ENCODE measurements at regions not wholly inside any gene's neighbourhood (a gene's known extent, or its start where the extent isn't known, plus 50 kb on each side); places are given as distances from the start of the nearest gene placed in this dataset.

DNA sequence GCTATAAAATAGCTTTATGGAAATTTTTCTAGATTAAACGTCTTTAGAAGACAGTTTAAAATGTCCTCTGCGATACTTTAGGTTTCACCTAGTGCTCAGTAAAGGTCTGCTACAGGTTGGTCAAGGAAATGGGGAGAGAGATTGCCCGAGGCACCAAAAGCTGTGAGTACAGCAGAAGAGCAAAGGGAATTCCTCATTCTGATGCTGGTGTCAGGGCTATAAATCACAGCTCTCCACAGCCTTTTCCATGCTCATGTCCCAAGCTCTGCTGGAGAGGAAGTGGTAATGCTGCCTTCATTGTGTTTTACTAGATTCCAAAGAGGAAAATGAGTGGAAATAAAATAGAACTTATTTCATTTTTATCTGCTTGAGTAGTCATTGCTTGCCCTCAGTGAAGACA lies 2060.4 kb downstream of the ARAP2 start:
- TF ChIP-seq, protein P1, sequence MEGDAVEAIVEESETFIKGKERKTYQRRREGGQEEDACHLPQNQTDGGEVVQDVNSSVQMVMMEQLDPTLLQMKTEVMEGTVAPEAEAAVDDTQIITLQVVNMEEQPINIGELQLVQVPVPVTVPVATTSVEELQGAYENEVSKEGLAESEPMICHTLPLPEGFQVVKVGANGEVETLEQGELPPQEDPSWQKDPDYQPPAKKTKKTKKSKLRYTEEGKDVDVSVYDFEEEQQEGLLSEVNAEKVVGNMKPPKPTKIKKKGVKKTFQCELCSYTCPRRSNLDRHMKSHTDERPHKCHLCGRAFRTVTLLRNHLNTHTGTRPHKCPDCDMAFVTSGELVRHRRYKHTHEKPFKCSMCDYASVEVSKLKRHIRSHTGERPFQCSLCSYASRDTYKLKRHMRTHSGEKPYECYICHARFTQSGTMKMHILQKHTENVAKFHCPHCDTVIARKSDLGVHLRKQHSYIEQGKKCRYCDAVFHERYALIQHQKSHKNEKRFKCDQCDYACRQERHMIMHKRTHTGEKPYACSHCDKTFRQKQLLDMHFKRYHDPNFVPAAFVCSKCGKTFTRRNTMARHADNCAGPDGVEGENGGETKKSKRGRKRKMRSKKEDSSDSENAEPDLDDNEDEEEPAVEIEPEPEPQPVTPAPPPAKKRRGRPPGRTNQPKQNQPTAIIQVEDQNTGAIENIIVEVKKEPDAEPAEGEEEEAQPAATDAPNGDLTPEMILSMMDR (IDR thresholded peaks at IDR 0.05) = no peak
- DNase-seq (ENCODE audit: extremely low spot score, unreplicated experiment) = no peak
- no peak overlapping the region for H3K27ac Mint-ChIP-seq (ENCODE audit: unreplicated experiment)
- peaks cover 17% of the 10 kb centered on the region for H3K9me3 Mint-ChIP-seq (ENCODE audit: unreplicated experiment)
- no peak overlapping the region for H3K4me3 Mint-ChIP-seq (ENCODE audit: unreplicated experiment)
- no peaks in the 10 kb centered on the region for H3K36me3 Mint-ChIP-seq (ENCODE audit: unreplicated experiment)
- no peaks in the 10 kb centered on the region for H3K27me3 Mint-ChIP-seq (ENCODE audit: unreplicated experiment)
- peaks cover 16% of the 10 kb centered on the region for H3K4me1 Mint-ChIP-seq (ENCODE audit: unreplicated experiment)

DNA sequence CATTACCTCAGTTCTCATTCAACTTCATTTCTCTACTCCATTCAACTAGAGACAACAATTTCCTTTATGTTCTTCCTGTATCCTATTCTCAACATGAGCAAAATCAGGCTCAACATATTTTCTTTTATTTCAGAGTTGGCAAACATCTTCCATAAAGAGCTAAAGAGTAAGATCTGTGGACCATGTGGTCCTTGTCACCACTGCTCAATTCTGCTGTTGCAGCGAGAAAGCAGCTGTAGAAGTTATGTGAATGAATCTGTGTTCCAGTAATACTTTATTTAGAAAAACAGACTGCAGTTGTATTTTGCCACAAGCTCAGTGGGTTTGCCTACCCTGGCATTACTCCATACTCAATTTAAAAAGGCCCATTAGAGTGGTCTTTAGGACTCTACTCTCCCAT lies 2057.3 kb downstream of the ARAP2 start:
- DNase-seq (ENCODE audit: extremely low spot score, unreplicated experiment) = no peak

DNA sequence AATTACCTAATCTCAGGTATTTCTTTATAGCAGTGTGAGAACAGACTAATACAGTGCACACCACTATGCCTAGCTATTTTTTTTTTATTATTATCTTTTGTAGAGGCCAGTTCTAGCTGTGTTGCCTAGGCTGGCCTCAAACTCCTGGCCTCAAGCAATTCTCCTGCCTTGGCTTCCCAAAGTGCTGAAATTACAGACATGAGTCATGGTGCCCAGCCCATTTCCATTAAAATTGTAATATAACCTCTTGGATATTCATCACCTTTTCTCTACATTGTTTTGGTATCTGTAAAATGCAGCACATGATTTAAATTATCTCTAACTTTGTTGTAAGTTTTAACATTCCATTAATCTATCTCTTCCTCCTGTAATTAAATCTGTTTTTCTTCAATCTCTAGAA lies 2052.9 kb downstream of the ARAP2 start:
- H3K27me3 Mint-ChIP-seq (ENCODE audit: unreplicated experiment) = no peaks in the 10 kb centered on the region
- H3K9me3 Mint-ChIP-seq (ENCODE audit: unreplicated experiment) = peaks cover 5% of the 10 kb centered on the region
- no peak overlapping the region for H3K27ac Mint-ChIP-seq (ENCODE audit: unreplicated experiment)
- no peak for DNase-seq (ENCODE audit: extremely low spot score, unreplicated experiment)
- H3K4me3 Mint-ChIP-seq (ENCODE audit: unreplicated experiment) = no peak overlapping the region
- H3K36me3 Mint-ChIP-seq (ENCODE audit: unreplicated experiment) = no peaks in the 10 kb centered on the region
- peaks cover 22% of the 10 kb centered on the region for H3K4me1 Mint-ChIP-seq (ENCODE audit: unreplicated experiment)
- TF ChIP-seq, protein P1 (IDR thresholded peaks at IDR 0.05) = no peak

More for the DNA sequence above, 2057.3 kb downstream of the ARAP2 start:
- TF ChIP-seq, protein P1 (IDR thresholded peaks at IDR 0.05) = no peak
- Mint-ChIP-seq H3K4me3 (ENCODE audit: unreplicated experiment) (no peak overlapping the region), H3K36me3 (ENCODE audit: unreplicated experiment) (no peaks in the 10 kb centered on the region), H3K27me3 (ENCODE audit: unreplicated experiment) (no peaks in the 10 kb centered on the region), H3K9me3 (ENCODE audit: unreplicated experiment) (peaks cover 9% of the 10 kb centered on the region), H3K27ac (ENCODE audit: unreplicated experiment) (no peak overlapping the region), H3K4me1 (ENCODE audit: unreplicated experiment) (peaks cover 7% of the 10 kb centered on the region)

DNA sequence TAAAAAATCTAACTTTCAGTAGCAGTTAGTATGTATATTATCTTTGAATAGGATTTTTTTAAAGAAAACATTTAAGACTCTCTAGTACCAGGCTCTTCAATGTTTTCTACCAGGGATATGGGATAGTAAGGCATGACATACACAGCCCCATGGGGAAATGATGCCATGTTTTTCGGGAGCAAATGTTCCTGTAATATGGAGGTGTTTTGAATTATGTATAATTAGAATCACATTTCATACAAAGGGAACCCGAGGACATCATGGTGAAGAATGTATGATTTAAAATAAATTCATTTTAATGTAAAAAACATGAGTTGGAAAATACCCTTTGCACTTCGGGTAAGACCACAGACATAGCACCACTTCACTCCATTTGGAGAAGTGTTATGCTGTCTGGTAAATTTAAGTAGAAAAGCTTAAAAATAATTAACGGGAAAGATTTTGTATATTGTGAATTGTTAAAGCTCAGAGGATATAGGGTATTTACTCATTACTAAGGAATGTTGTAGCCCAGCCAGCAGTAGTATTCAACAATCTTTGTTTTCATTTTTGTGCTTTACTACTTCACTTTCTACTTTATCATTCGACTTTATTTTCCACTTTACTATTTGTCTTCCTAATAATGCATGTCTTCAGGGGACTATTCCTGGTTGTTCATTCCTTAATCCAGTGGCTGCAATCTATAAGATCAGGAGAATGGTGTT lies 2050.7 kb downstream of the ARAP2 start:
- Mint-ChIP-seq H3K27ac (ENCODE audit: unreplicated experiment) (peak overlapping the region; percentile 31), H3K9me3 (ENCODE audit: unreplicated experiment) (peaks cover 5% of the 10 kb centered on the region), H3K27me3 (ENCODE audit: unreplicated experiment) (no peaks in the 10 kb centered on the region), H3K36me3 (ENCODE audit: unreplicated experiment) (no peaks in the 10 kb centered on the region), H3K4me3 (ENCODE audit: unreplicated experiment) (no peak overlapping the region), H3K4me1 (ENCODE audit: unreplicated experiment) (peaks cover 20% of the 10 kb centered on the region)
- TF ChIP-seq, protein P1 (IDR thresholded peaks at IDR 0.05) = no peak
- no peak for DNase-seq (ENCODE audit: extremely low spot score, unreplicated experiment)

DNA sequence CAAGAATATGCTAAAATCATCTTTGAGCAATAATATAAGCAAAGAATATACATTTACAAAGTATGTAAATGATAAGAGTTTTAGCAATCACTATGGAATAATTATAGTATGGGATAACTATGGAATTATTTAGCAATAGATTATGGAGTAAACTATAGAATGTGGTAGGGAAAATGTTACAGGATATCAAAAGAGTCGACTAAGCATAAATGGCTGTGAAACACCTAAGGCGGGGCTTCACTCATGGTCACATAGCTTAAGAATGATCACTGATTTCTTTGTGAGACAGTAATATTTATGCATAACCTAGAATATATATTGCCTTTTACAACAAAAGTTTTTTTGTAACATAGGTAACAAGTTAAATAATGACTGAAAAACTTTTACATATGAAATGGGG lies 2049.7 kb downstream of the ARAP2 start:
- DNase-seq (ENCODE audit: extremely low spot score, unreplicated experiment) = no peak
- TF ChIP-seq, protein P1 (IDR thresholded peaks at IDR 0.05) = no peak
- H3K4me1 Mint-ChIP-seq (ENCODE audit: unreplicated experiment) = peaks cover 20% of the 10 kb centered on the region
- no peak overlapping the region for H3K4me3 Mint-ChIP-seq (ENCODE audit: unreplicated experiment)
- peaks cover 2% of the 10 kb centered on the region for H3K9me3 Mint-ChIP-seq (ENCODE audit: unreplicated experiment)
- H3K36me3 Mint-ChIP-seq (ENCODE audit: unreplicated experiment) = no peaks in the 10 kb centered on the region
- H3K27ac Mint-ChIP-seq (ENCODE audit: unreplicated experiment) = no peak overlapping the region
- H3K27me3 Mint-ChIP-seq (ENCODE audit: unreplicated experiment) = no peaks in the 10 kb centered on the region
